Fibroblast of the aortic adventitia (primary cell): ENCODE measurements at regions not wholly inside any gene's neighbourhood (a gene's known extent, or its start where the extent isn't known, plus 50 kb on each side); places are given as distances from the start of the nearest gene placed in this dataset.

Source experiments
- DNase-seq: peaks from one replicate; pipeline ENCODE4 v3.0.0-alpha.2; 2010; ENCODE audit warnings: low read depth
- H3K4me3 ChIP-seq: 2 replicates; pipeline ENCODE4 v1.5.1; 2011; ENCODE audit warnings: low read depth, mild to moderate bottlenecking, control low read depth, low read length, moderate library complexity
- TF ChIP-seq, protein P1 (sequence below): IDR thresholded peaks from 2 replicates; pipeline ENCODE4 v1.5.1; 2011; ENCODE audit warnings: mild to moderate bottlenecking, low read length, control low read depth, inconsistent platforms; ENCODE audit not compliant: insufficient read depth

DNA sequence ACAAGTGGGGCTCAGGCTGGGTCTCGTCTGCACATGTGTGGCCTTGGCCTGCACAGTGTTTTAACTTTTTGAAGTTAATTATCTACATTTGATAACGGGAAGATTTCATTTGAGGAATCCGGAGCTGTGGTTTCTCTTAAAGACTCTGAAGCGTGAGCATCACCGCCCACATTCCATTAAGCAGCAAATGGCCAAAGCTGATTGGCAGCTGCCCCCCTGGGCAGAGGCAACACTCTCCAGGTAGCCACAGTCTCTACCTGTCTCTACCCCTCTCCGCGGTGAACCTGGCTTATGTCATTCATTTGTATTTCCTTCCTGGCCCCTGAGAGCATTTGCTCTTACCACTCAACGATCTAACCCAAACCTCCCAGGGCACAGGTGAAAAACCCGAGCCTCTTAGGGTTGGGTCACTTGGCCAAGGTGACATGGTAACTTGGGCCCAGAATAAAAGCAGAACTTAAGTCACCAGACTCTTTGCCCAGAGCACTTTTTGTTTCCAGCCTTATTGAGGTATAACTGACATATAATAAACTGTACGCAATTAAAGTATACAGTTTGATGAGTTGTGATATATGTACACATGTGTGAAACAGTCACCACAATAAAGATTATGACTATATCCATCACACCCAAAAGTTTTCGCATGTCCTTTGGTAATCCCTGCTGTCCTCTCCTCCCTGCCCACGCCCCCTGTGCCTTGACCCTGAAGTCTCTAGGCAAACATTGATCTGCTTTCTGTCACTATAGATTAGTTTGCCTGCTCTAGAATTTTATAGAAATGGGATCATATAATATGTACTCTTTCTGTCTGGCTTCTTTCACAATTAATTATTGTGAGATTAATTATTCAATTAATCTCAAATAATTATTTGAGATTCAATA lies 245.7 kb upstream of the HES1 start:
- H3K4me3 ChIP-seq, result no peak overlapping the region
- TF ChIP-seq, protein P1, sequence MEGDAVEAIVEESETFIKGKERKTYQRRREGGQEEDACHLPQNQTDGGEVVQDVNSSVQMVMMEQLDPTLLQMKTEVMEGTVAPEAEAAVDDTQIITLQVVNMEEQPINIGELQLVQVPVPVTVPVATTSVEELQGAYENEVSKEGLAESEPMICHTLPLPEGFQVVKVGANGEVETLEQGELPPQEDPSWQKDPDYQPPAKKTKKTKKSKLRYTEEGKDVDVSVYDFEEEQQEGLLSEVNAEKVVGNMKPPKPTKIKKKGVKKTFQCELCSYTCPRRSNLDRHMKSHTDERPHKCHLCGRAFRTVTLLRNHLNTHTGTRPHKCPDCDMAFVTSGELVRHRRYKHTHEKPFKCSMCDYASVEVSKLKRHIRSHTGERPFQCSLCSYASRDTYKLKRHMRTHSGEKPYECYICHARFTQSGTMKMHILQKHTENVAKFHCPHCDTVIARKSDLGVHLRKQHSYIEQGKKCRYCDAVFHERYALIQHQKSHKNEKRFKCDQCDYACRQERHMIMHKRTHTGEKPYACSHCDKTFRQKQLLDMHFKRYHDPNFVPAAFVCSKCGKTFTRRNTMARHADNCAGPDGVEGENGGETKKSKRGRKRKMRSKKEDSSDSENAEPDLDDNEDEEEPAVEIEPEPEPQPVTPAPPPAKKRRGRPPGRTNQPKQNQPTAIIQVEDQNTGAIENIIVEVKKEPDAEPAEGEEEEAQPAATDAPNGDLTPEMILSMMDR, result no peak
- no peak for DNase-seq

DNA sequence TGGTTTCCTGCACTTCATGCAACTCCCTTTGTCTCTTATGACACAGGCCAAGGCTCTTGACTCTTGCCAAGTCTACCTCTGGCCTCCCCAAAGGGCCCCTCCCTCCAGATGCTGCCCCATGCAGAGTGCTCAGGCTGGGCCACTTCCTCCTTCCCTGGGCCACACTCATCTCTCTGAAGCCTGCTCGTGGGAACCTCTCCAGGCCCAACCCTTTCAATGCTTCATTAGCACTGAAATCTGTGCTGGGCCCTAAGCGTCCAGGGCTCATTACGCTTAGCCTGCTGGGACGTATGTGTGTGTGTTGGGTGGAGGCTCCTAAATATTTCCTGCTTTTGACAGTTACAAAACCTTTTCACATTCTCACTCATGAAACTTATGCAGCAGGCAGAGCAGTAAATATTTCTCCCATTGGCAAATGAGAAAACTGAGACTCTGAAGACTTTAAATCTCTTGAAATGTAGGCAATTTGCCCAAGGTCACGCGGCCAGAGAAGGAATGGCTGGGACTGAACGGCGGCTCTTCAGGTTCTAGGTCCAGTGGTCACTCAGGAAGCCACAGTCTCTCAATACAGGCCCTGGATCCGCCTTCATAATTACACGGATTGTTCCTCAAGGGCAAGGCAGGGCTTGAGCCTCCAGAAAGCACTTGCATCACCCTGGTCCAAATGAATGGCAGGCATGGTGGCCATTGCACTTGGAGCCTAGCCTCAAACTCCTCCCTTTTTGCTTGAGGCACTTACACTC lies 241.7 kb upstream of the HES1 start:
- H3K4me3 ChIP-seq, result no peak overlapping the region
- no peak for DNase-seq
- TF ChIP-seq, protein P1, result no peak

DNA sequence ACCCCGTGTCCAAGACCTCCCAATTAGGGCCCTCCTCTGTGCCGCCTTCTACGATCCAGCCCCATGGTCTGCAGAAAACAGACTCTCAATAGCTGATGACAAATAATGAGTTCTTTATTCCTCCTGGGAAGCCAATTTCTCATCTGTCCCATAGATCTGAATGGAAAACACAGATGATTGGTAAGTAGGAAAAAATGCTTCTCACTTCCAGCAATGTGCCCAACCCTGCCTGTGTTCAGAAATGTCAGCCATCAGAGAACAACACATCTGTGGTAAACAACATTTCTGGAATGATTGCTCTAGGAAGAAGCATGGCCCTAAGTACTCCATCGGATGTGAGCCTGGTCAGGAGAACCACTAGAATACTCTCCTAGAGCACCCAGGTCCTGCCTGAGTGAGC lies 240.5 kb upstream of the HES1 start:
- TF ChIP-seq, protein P1, result no peak
- no peak overlapping the region for H3K4me3 ChIP-seq
- no peak for DNase-seq

DNA sequence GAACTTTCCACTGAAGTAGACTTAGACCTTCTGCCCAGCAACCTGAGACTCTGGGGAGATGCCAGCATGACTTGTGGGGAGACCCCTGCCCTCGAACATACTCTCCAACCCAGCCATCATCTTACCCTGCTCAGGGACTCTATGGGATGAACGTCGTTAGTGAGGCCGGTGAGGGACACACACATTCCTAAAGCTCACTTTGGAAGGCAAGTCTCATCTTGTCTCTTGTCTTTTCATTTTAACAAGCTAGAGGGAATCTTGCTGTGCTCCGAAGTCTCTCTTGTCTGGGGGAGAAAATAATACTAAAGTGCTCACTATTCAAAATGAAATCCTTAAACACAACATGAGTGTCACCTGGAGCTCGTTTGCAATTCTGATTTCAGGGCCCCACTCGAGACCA lies 239.5 kb upstream of the HES1 start:
- no peak overlapping the region for H3K4me3 ChIP-seq
- TF ChIP-seq, protein P1, result no peak
- DNase-seq, result no peak

DNA sequence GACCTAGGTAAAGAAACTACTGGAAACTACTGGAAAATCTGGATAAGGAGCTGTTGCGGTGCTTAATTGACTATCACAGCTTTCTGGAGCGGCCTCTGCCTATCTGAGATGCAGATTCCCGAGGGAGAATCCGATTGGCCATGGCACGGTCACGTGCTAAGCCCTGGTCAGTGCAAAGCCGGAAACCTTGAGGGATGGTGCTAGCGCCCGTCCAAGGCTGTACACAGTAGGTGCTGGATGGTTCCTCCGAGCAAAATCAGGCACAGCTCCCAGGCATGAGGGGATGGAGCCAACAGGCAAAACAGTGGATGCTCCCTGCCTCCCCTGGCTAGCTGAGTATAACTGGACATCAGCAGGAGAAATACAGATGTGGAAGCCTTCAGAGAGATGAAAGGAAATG lies 238.7 kb upstream of the HES1 start:
- no peak overlapping the region for H3K4me3 ChIP-seq
- DNase-seq, result peak; percentile 19
- TF ChIP-seq, protein P1, result no peak

DNA sequence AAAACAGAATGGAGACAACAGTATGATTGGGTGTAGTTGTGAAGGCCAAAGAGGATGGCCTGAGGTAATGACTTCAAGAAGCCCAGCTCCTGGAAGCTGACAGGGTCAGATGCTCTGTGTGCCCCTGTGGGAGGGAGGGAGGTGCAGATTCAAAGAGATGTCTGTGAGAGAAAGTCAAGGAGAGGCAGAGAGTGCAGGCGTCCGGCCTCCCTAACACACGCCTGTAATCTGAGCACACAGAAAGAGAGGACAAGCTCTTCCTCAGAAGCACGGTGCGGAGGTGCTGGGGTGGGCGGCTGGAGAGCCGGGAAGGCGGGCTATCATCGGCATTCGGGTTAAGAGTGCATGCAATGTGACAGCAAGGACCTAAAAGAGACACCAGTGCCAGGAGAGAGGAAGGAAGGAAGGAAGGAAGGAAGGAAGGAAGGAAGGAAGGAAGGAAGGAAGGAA lies 238.2 kb upstream of the HES1 start:
- H3K4me3 ChIP-seq, result no peak overlapping the region
- DNase-seq, result no peak
- TF ChIP-seq, protein P1, result no peak
